ENCODE measurements at regions not wholly inside any gene's neighbourhood (a gene's known extent, or its start where the extent isn't known, plus 50 kb on each side); places are given as distances from the start of the nearest gene placed in this dataset.
"Not testable (repeated sequence)": the region's sequence is repeated elsewhere in the genome, so short reads cannot be mapped to it uniquely, and the experiment has no call there.

- Histone ChIP-seq H3K9me3 (no peaks in the 10 kb centered on the region), H3K4me1 (no peaks in the 10 kb centered on the region), H3K27me3 (no peaks in the 10 kb centered on the region), H3K27ac (no peak overlapping the region), H3K4me3 (no peak overlapping the region), H3K36me3 (no peaks in the 10 kb centered on the region)
- TF ChIP-seq CTCF (IDR thresholded peaks at IDR 0.05), result no peak
- no peak for DNase-seq (ENCODE audit: low spot score)
Observed at GRCh38 chr10:34941471-34942357, 126.6 kb upstream of the PARD3 start.

- H3K36me3 ChIP-seq, result no peaks in the 10 kb centered on the region
- no peak for DNase-seq (ENCODE audit: low spot score)
- no peaks in the 10 kb centered on the region for H3K27me3 ChIP-seq
- H3K4me3 ChIP-seq, result no peak overlapping the region
- no peak overlapping the region for H3K27ac ChIP-seq
- no peaks in the 10 kb centered on the region for H3K4me1 ChIP-seq
- no peaks in the 10 kb centered on the region for H3K9me3 ChIP-seq
- TF ChIP-seq CTCF (IDR thresholded peaks at IDR 0.05), result no peak
Observed at GRCh38 chr10:34940436-34940835, 125.3 kb upstream of the PARD3 start.

- no peaks in the 10 kb centered on the region for H3K4me1 ChIP-seq
- H3K27me3 ChIP-seq, result no peaks in the 10 kb centered on the region
- no peak overlapping the region for H3K27ac ChIP-seq
- TF ChIP-seq CTCF (IDR thresholded peaks at IDR 0.05), result no peak
- DNase-seq (ENCODE audit: low spot score), result no peak
- no peaks in the 10 kb centered on the region for H3K36me3 ChIP-seq
- no peak overlapping the region for H3K4me3 ChIP-seq
- H3K9me3 ChIP-seq, result no peaks in the 10 kb centered on the region
Observed at GRCh38 chr10:34938399-34938670, 123.2 kb upstream of the PARD3 start.

GRCh38 chr10:34937643-34938398, 122.7 kb upstream of the PARD3 start:
- not testable (repeated sequence) for DNase-seq (ENCODE audit: low spot score); H3K4me1 ChIP-seq; H3K36me3 ChIP-seq; H3K27ac ChIP-seq; H3K9me3 ChIP-seq; H3K4me3 ChIP-seq; H3K27me3 ChIP-seq
- TF ChIP-seq CTCF (IDR thresholded peaks at IDR 0.05), result peak in 1 of 2 donors; percentile 37

- no peaks in the 10 kb centered on the region for H3K27me3 ChIP-seq
- H3K4me1 ChIP-seq, result no peaks in the 10 kb centered on the region
- TF ChIP-seq CTCF (IDR thresholded peaks at IDR 0.05), result no peak
- H3K9me3 ChIP-seq, result no peaks in the 10 kb centered on the region
- no peak overlapping the region for H3K4me3 ChIP-seq
- no peak for DNase-seq (ENCODE audit: low spot score)
- H3K27ac ChIP-seq, result no peak overlapping the region
- no peaks in the 10 kb centered on the region for H3K36me3 ChIP-seq
Observed at GRCh38 chr10:34936061-34936460, 121.0 kb upstream of the PARD3 start.
